Fibroblast of lung (primary cell): ENCODE measurements at regions not wholly inside any gene's neighbourhood (a gene's known extent, or its start where the extent isn't known, plus 50 kb on each side); places are given as distances from the start of the nearest gene placed in this dataset.

Source experiments
- DNase-seq, 2 donors: peaks; one replicate each; pipeline versions ENCODE4 v3.0.0 to v3.0.0-alpha.2; 2010; ENCODE audit warnings: low read depth in 2 of 2
- H2AFZ ChIP-seq: 2 replicates; pipeline ENCODE4 v1.5.1; 2012; ENCODE audit warnings: low read length, control low read depth, inconsistent platforms
- H3K27ac ChIP-seq: 2 replicates; pipeline ENCODE4 v1.5.1; 2011; ENCODE audit warnings: low read length, control low read depth; ENCODE audit not compliant: insufficient read depth
- H3K27me3 ChIP-seq: 2 replicates; pipeline ENCODE4 v1.5.1; 2011; ENCODE audit warnings: mild to moderate bottlenecking, low read length; ENCODE audit not compliant: control insufficient read depth, insufficient read depth
- H3K36me3 ChIP-seq: 2 replicates; pipeline ENCODE4 v1.5.1; 2011; ENCODE audit warnings: low read length; ENCODE audit not compliant: control insufficient read depth, insufficient read depth
- H3K4me1 ChIP-seq: 2 replicates; pipeline ENCODE4 v1.5.1; 2011; ENCODE audit warnings: low read length; ENCODE audit not compliant: control insufficient read depth, insufficient read depth; ENCODE audit errors: extremely low read depth
- H3K4me2 ChIP-seq: 2 replicates; pipeline ENCODE4 v1.5.1; 2011; ENCODE audit warnings: low read length, control low read depth; ENCODE audit not compliant: insufficient read depth; ENCODE audit errors: extremely low read depth
- H3K4me3 ChIP-seq, 4 experiments: fragments of 200-600 bp in 1 of 4; sonication (generic) in 1 of 4; replicated peaks in 1 of 4; 2 replicates each; pipeline ENCODE4 v1.5.1; 2011 to 2016; ENCODE audit warnings: low read length in 4 of 4, low read depth in 3 of 4, mild to moderate bottlenecking in 3 of 4, control low read depth in 2 of 4, inconsistent platforms in 1 of 4, mixed read lengths in 1 of 4; ENCODE audit not compliant: insufficient read depth in 1 of 4; ENCODE audit errors: control extremely low read depth in 1 of 4
- H3K79me2 ChIP-seq: 2 replicates; pipeline ENCODE4 v1.5.1; 2012; ENCODE audit warnings: mild to moderate bottlenecking, low read length, inconsistent platforms; ENCODE audit not compliant: control insufficient read depth, insufficient read depth
- H3K9ac ChIP-seq: 2 replicates; pipeline ENCODE4 v1.5.1; 2011; ENCODE audit warnings: mild to moderate bottlenecking, low read length, control low read depth; ENCODE audit not compliant: insufficient read depth
- H3K9me3 ChIP-seq: 2 replicates; pipeline ENCODE4 v1.5.1; 2012; ENCODE audit warnings: low read depth, low read length; ENCODE audit not compliant: control insufficient read depth, insufficient read depth
- H4K20me1 ChIP-seq: 2 replicates; pipeline ENCODE4 v1.5.1; 2011; ENCODE audit warnings: low read length; ENCODE audit not compliant: control insufficient read depth, insufficient read depth; ENCODE audit errors: extremely low read depth
- EZH2 ChIP-seq: IDR thresholded peaks from 2 replicates; pipeline ENCODE4 v1.5.1; 2012; ENCODE audit warnings: low read length, control low read depth, mild to moderate bottlenecking; ENCODE audit errors: missing control alignments
- TF ChIP-seq, protein P1 (sequence below), 2 donors: IDR thresholded peaks in 1 of 2; conservative IDR thresholded peaks in 1 of 2; 1 replicate in 1 of 2; 2 replicates in 1 of 2; pipeline ENCODE4 v1.5.1; 2011 to 2012; ENCODE audit warnings: low read length in 2 of 2, control low read depth in 1 of 2, inconsistent platforms in 1 of 2, low read depth in 1 of 2, mild to moderate bottlenecking in 1 of 2

DNA sequence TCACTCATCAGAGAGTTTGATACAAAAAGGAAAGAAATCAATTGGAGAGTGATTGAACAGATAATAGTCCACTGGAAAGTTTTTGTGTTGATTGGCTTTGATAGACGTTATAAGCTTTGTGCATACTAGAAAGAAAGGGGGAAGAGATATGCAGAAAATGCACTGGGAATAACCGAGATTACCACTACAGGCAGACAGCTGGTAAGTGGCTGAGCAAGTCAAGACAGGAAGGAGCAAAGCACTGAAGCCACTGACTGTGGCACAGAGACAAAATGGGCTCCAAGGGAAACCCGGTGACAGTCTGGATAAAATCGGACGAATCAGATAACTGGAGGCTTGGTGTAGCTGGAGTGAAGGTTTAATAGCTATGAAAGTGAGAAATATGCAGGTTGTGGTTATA is 209.0 kb downstream of the SIM1 start:
- Histone ChIP-seq H3K9me3 (no peaks in the 10 kb centered on the region), H3K4me1 (no peaks in the 10 kb centered on the region), H3K36me3 (no peaks in the 10 kb centered on the region), H3K9ac (no peak overlapping the region), H3K4me2 (no peak overlapping the region), H3K27me3 (no peaks in the 10 kb centered on the region), H4K20me1 (no peaks in the 10 kb centered on the region), H3K4me3 (no peak overlapping the region), H3K79me2 (no peaks in the 10 kb centered on the region), H3K27ac (no peak overlapping the region), H2AFZ (no peak overlapping the region)
- DNase-seq: no peak
- TF ChIP-seq EZH2: no peak
- TF ChIP-seq, protein P1, sequence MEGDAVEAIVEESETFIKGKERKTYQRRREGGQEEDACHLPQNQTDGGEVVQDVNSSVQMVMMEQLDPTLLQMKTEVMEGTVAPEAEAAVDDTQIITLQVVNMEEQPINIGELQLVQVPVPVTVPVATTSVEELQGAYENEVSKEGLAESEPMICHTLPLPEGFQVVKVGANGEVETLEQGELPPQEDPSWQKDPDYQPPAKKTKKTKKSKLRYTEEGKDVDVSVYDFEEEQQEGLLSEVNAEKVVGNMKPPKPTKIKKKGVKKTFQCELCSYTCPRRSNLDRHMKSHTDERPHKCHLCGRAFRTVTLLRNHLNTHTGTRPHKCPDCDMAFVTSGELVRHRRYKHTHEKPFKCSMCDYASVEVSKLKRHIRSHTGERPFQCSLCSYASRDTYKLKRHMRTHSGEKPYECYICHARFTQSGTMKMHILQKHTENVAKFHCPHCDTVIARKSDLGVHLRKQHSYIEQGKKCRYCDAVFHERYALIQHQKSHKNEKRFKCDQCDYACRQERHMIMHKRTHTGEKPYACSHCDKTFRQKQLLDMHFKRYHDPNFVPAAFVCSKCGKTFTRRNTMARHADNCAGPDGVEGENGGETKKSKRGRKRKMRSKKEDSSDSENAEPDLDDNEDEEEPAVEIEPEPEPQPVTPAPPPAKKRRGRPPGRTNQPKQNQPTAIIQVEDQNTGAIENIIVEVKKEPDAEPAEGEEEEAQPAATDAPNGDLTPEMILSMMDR (conservative IDR thresholded peaks at IDR 0.05 in 1 of 2, IDR thresholded peaks at IDR 0.05 in 1 of 2; ENCODE audit: low read depth in 1 of 2, low read length in 2 of 2): no peak

DNA sequence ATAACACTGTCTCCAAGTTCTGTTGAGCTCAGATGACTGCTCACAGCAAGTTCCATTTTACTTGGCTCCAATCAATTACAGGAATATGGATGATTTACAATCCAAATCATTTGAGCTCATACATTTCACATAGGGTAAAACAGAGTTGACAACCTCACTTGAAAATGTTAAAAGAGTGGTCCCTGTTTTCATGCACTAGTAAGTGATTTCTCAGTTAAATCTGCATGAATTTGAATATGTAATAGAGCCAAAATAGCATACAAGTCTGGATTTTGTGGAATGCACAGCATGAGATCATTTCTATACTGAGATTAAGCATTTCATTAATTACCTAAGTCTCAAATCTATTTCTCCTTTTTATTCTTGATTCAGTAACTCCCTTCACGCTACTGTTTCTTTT is 217.6 kb downstream of the SIM1 start:
- Histone ChIP-seq H3K27me3 (no peaks in the 10 kb centered on the region), H4K20me1 (no peaks in the 10 kb centered on the region), H3K36me3 (no peaks in the 10 kb centered on the region), H2AFZ (no peak overlapping the region), H3K9me3 (no peaks in the 10 kb centered on the region), H3K4me1 (no peaks in the 10 kb centered on the region), H3K9ac (no peak overlapping the region), H3K4me2 (no peak overlapping the region), H3K4me3 (no peak overlapping the region), H3K79me2 (no peaks in the 10 kb centered on the region), H3K27ac (no peak overlapping the region)
- no peak for TF ChIP-seq EZH2
- TF ChIP-seq, protein P1 (conservative IDR thresholded peaks at IDR 0.05 in 1 of 2, IDR thresholded peaks at IDR 0.05 in 1 of 2; ENCODE audit: low read depth in 1 of 2, low read length in 2 of 2): no peak
- DNase-seq: peak in 1 of 2 donors; percentile 41

DNA sequence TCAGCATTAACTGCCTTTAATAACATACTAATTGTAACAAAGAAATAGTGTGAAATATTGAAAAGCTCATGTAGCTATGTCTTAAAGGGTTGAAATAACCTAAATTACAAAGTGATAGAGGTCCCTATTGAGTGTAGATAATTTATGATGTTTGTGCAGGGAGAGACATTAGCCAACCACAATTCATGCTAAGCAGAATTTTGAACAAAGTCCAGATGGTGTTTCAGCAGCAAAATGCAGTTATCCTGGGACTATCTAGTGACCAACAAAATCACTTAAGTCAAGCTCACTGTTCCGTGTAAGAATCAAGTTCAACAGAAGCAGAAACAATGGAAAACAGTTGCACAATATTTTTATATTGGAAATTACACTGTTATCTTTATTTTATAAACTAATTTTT is 218.5 kb downstream of the SIM1 start:
- DNase-seq: peak in 1 of 2 donors; percentile 64
- Histone ChIP-seq H3K79me2 (no peaks in the 10 kb centered on the region), H4K20me1 (no peaks in the 10 kb centered on the region), H3K9me3 (no peaks in the 10 kb centered on the region), H3K4me3 (no peak overlapping the region), H3K36me3 (no peaks in the 10 kb centered on the region), H3K27me3 (no peaks in the 10 kb centered on the region), H3K4me1 (no peaks in the 10 kb centered on the region), H2AFZ (no peak overlapping the region), H3K4me2 (no peak overlapping the region), H3K9ac (no peak overlapping the region), H3K27ac (no peak overlapping the region)
- TF ChIP-seq, protein P1 (conservative IDR thresholded peaks at IDR 0.05 in 1 of 2, IDR thresholded peaks at IDR 0.05 in 1 of 2; ENCODE audit: low read depth in 1 of 2, low read length in 2 of 2): no peak
- TF ChIP-seq EZH2: no peak
